Kidney (tissue), 13 donors: ENCODE measurements at regions not wholly inside any gene's neighbourhood (a gene's known extent, or its start where the extent isn't known, plus 50 kb on each side); places are given as distances from the start of the nearest gene placed in this dataset.

ENCODE experiments used
- DNase-seq, 5 donors: peaks; one replicate each; pipeline ENCODE4 v3.0.0-alpha.2; 2013 to 2020
- FAIRE-seq: peaks from 2 replicates; lab custom pipeline; 2012; peaks lifted over from hg19 to GRCh38; lab: Jason Lieb, UNC
- H3K27ac ChIP-seq, 2 donors: one replicate each; pipeline ENCODE4 v1.7.0; 2013; ENCODE audit warnings: low read depth in 2 of 2, low read length in 2 of 2, inconsistent platforms in 1 of 2
- H3K27me3 ChIP-seq: one replicate; pipeline ENCODE4 v1.7.1; 2013; ENCODE audit warnings: low read length, inconsistent platforms; ENCODE audit not compliant: control insufficient read depth, insufficient read depth
- H3K36me3 ChIP-seq, 3 donors: one replicate each; pipeline versions ENCODE4 v1.7.0 to v1.7.1; 2013; ENCODE audit warnings: low read length in 3 of 3, control low read depth in 1 of 3, inconsistent platforms in 1 of 3; ENCODE audit not compliant: insufficient read depth in 3 of 3, control insufficient read depth in 2 of 3
- H3K4me1 ChIP-seq, 3 donors: one replicate each; pipeline versions ENCODE4 v1.7.0 to v1.7.1; 2013; ENCODE audit warnings: low read length in 3 of 3, inconsistent platforms in 1 of 3, low read depth in 1 of 3; ENCODE audit not compliant: control insufficient read depth in 2 of 3, insufficient read depth in 2 of 3
- H3K4me3 ChIP-seq, 3 donors: one replicate each; pipeline versions ENCODE4 v1.7.0 to v1.8.1; 2013; ENCODE audit warnings: low read length in 3 of 3, control low read depth in 1 of 3, inconsistent platforms in 1 of 3
- H3K9ac ChIP-seq, 3 donors: one replicate each; pipeline versions ENCODE4 v1.7.0 to v1.7.1; 2013; ENCODE audit warnings: low read length in 3 of 3, control low read depth in 1 of 3, inconsistent platforms in 1 of 3
- H3K9me3 ChIP-seq, 3 donors: one replicate each; pipeline versions ENCODE4 v1.7.0 to v1.7.1; 2013; ENCODE audit warnings: low read length in 3 of 3, control low read depth in 1 of 3, inconsistent platforms in 1 of 3; ENCODE audit not compliant: control insufficient read depth in 2 of 3, insufficient read depth in 1 of 3
- intact Hi-C: fragments of 100-400 bp; cut with DNase I; formaldehyde crosslinking; loops from one replicate; pipeline ENCODE4 v1.11.1; 2022
- TF ChIP-seq, protein P1 (sequence below): IDR thresholded peaks from 3 replicates; pipeline ENCODE4 v1.5.1; 2012; ENCODE audit warnings: mild to moderate bottlenecking, moderate library complexity, borderline replicate concordance; ENCODE audit not compliant: insufficient read depth; ENCODE audit errors: extremely low read depth
- donor health status: control.
- donor health status: control.
- donor health status: control.
- donor health status: control.
- donor health status: control.
- donor health status: DM: yes; HTN: yes; CAD: no.
- donor health status: Normal renal cell carcinoma (clear cell type).

- FAIRE-seq (no peak), DNase-seq (no peak)
- H3K36me3 ChIP-seq, result no peaks in the 10 kb centered on the region
- no peaks in the 10 kb centered on the region for H3K27me3 ChIP-seq
- no peak overlapping the region for H3K4me3 ChIP-seq
- H3K9me3 ChIP-seq, result no peaks in the 10 kb centered on the region
- H3K9ac ChIP-seq, result no peak overlapping the region
- TF ChIP-seq, protein P1, sequence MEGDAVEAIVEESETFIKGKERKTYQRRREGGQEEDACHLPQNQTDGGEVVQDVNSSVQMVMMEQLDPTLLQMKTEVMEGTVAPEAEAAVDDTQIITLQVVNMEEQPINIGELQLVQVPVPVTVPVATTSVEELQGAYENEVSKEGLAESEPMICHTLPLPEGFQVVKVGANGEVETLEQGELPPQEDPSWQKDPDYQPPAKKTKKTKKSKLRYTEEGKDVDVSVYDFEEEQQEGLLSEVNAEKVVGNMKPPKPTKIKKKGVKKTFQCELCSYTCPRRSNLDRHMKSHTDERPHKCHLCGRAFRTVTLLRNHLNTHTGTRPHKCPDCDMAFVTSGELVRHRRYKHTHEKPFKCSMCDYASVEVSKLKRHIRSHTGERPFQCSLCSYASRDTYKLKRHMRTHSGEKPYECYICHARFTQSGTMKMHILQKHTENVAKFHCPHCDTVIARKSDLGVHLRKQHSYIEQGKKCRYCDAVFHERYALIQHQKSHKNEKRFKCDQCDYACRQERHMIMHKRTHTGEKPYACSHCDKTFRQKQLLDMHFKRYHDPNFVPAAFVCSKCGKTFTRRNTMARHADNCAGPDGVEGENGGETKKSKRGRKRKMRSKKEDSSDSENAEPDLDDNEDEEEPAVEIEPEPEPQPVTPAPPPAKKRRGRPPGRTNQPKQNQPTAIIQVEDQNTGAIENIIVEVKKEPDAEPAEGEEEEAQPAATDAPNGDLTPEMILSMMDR, result no peak
- no peak overlapping the region for H3K27ac ChIP-seq
- H3K4me1 ChIP-seq, result peaks cover 0 to 5% (median 0%) of the 10 kb centered on the region in 3 donors
- intact Hi-C loops, result no loop called here
Observed at GRCh38 chr5:159503236-159503635, 172.9 kb upstream of the IL12B start.

- H3K9me3 ChIP-seq, result no peaks in the 10 kb centered on the region
- TF ChIP-seq, protein P1, result no peak
- H3K36me3 ChIP-seq, result no peaks in the 10 kb centered on the region
- H3K27ac ChIP-seq, result peak overlapping the region in 1 of 2 donors; percentile 2
- no peak overlapping the region for H3K4me3 ChIP-seq
- no peak overlapping the region for H3K9ac ChIP-seq
- DNase-seq (peak in 1 of 5 donors; percentile 52), FAIRE-seq (no peak)
- no peaks in the 10 kb centered on the region for H3K27me3 ChIP-seq
- intact Hi-C loops, result no loop called here
- peaks cover 0 to 5% (median 0%) of the 10 kb centered on the region in 3 donors for H3K4me1 ChIP-seq
Observed at GRCh38 chr5:159504106-159504856, 174.0 kb upstream of the IL12B start.

DNA sequence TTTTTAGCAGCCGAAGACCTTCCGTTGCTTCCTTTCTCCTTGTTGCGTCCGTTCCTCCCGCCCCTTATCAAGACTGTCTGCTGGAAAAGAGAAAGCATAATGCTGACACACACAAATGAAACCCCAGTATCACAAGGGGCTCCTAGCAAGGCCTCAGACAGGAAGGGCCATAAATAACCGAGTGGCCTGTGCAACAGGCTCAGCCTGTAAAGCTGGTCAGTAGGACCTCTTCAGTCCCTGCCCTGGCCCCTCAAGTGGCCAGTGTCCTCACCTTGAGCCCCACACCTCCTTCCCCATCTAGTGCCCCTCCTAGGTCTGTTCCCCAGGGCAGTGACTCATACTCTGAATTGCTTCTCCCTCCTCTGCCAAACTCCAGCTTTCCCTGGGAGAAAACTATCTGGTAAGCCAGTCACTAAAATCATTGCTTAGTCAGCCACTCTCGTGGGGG is 174.6 kb upstream of the IL12B start:
- Histone ChIP-seq H3K4me3 (no peak overlapping the region), H3K27ac (peak overlapping the region in 1 of 2 donors; percentile 60), H3K9ac (no peak overlapping the region), H3K9me3 (no peaks in the 10 kb centered on the region), H3K27me3 (no peaks in the 10 kb centered on the region), H3K4me1 (peaks cover 0 to 5% (median 0%) of the 10 kb centered on the region in 3 donors), H3K36me3 (no peaks in the 10 kb centered on the region)
- TF ChIP-seq, protein P1, result no peak
- FAIRE-seq (no peak), DNase-seq (peak in 3 of 5 donors; percentile 37 to 68 (median 63))
- intact Hi-C loops, result no loop called here
